ENCODE measurements at regions not wholly inside any gene's neighbourhood (a gene's known extent, or its start where the extent isn't known, plus 50 kb on each side); places are given as distances from the start of the nearest gene placed in this dataset.

DNA sequence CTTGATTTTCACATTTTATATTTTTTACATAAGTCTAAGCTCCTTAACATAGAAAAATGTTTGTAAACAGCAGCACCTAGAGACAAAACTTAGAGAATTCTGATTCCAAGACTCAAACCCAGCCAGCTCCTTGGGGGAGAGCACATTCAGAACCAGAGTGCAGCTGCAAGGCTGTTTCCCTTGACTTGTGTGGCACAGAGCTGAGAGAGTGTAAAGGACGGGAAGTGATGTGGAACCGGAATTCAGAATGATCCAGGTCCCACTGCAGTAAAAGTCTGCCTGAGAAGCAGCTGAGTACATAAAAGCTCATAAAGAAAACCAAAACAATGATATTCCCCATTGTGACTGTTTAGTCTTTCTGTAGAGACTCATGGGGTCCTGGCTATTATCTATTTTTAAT is 713.8 kb downstream of the RAB28 start:
- H3K36me3 Mint-ChIP-seq (ENCODE audit: low read depth): no peaks in the 10 kb centered on the region
- no peak overlapping the region for H3K4me3 Mint-ChIP-seq (ENCODE audit: unreplicated experiment)
- no peak overlapping the region for H3K27ac Mint-ChIP-seq (ENCODE audit: unreplicated experiment)
- DNase-seq (ENCODE audit: low spot score): no peak
- TF ChIP-seq CTCF (IDR thresholded peaks at IDR 0.05): no peak
- peaks cover 20% of the 10 kb centered on the region for H3K27me3 Mint-ChIP-seq (ENCODE audit: low read depth)
- no peaks in the 10 kb centered on the region for H3K4me1 Mint-ChIP-seq (ENCODE audit: low read depth)
- no peaks in the 10 kb centered on the region for H3K9me3 Mint-ChIP-seq (ENCODE audit: low read depth)

GRCh38 chr4:12761694-12762093 is 722.4 kb downstream of the RAB28 start:
- no peak overlapping the region for H3K27ac Mint-ChIP-seq (ENCODE audit: unreplicated experiment)
- no peaks in the 10 kb centered on the region for H3K36me3 Mint-ChIP-seq (ENCODE audit: low read depth)
- H3K27me3 Mint-ChIP-seq (ENCODE audit: low read depth): peaks cover 3% of the 10 kb centered on the region
- H3K4me3 Mint-ChIP-seq (ENCODE audit: unreplicated experiment): no peak overlapping the region
- H3K9me3 Mint-ChIP-seq (ENCODE audit: low read depth): no peaks in the 10 kb centered on the region
- no peak for DNase-seq (ENCODE audit: low spot score)
- H3K4me1 Mint-ChIP-seq (ENCODE audit: low read depth): no peaks in the 10 kb centered on the region
- TF ChIP-seq CTCF (IDR thresholded peaks at IDR 0.05): no peak

DNA sequence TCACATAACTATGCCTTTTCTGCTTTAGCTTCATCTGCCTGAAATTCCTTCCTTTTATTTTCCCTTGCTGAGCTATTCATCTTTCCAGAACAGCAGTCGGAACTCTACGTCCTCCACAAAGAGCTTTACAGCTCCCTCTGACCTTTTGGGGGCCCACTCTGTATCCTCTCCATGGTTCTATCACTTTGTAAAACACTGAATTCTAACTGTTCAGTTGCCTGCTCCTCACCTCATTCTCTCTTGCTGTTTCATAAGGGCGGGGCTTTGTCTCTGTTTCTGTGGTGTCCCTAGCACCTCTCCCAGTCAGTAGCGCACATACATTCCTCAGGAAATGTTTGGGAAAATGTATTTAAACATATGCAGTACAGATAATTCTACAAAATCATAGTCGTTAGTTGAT is 737.0 kb downstream of the RAB28 start:
- H3K27me3 Mint-ChIP-seq (ENCODE audit: low read depth): no peaks in the 10 kb centered on the region
- H3K4me3 Mint-ChIP-seq (ENCODE audit: unreplicated experiment): no peak overlapping the region
- no peaks in the 10 kb centered on the region for H3K4me1 Mint-ChIP-seq (ENCODE audit: low read depth)
- no peak overlapping the region for H3K27ac Mint-ChIP-seq (ENCODE audit: unreplicated experiment)
- DNase-seq (ENCODE audit: low spot score): no peak
- no peaks in the 10 kb centered on the region for H3K36me3 Mint-ChIP-seq (ENCODE audit: low read depth)
- no peak for TF ChIP-seq CTCF (IDR thresholded peaks at IDR 0.05)
- no peaks in the 10 kb centered on the region for H3K9me3 Mint-ChIP-seq (ENCODE audit: low read depth)

GRCh38 chr4:12746221-12746620 is 737.9 kb downstream of the RAB28 start:
- Mint-ChIP-seq H3K36me3 (ENCODE audit: low read depth) (no peaks in the 10 kb centered on the region), H3K4me1 (ENCODE audit: low read depth) (no peaks in the 10 kb centered on the region), H3K9me3 (ENCODE audit: low read depth) (no peaks in the 10 kb centered on the region), H3K4me3 (ENCODE audit: unreplicated experiment) (no peak overlapping the region), H3K27me3 (ENCODE audit: low read depth) (no peaks in the 10 kb centered on the region), H3K27ac (ENCODE audit: unreplicated experiment) (no peak overlapping the region)
- no peak for DNase-seq (ENCODE audit: low spot score)
- no peak for TF ChIP-seq CTCF (IDR thresholded peaks at IDR 0.05)

DNA sequence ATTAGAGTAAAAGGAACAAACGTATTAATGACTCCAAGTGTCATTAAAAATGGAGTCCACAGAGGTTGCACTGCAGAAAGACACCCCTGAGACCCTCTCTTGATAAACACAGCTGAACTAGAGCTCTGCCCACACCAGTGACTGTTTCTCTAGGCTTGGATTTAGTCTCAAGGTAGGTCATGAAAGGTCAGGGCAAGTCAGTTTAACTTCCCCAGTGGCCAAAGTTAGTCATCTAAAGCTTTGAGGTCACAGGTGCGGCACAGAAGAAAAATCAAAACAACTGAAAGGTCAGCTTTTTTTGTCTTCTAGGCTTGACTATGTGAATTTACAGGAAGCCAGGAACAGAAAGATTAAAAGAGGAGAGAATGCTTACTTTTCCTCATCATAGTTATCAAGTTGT is 749.6 kb downstream of the RAB28 start:
- no peak for TF ChIP-seq CTCF (IDR thresholded peaks at IDR 0.05)
- Mint-ChIP-seq H3K27ac (ENCODE audit: unreplicated experiment) (no peak overlapping the region), H3K9me3 (ENCODE audit: low read depth) (no peaks in the 10 kb centered on the region), H3K4me3 (ENCODE audit: unreplicated experiment) (no peak overlapping the region), H3K4me1 (ENCODE audit: low read depth) (no peaks in the 10 kb centered on the region), H3K36me3 (ENCODE audit: low read depth) (no peaks in the 10 kb centered on the region), H3K27me3 (ENCODE audit: low read depth) (peaks cover 27% of the 10 kb centered on the region)
- DNase-seq (ENCODE audit: low spot score): no peak

Measured in chondrocyte (in vitro differentiated cells).